ENCODE measurements at regions not wholly inside any gene's neighbourhood (a gene's known extent, or its start where the extent isn't known, plus 50 kb on each side); places are given as distances from the start of the nearest gene placed in this dataset.

- TF ChIP-seq CTCF (IDR thresholded peaks at IDR 0.05; ENCODE audit: low read depth, low read length) (no peak), POLR2A (IDR thresholded peaks at IDR 0.05; ENCODE audit: extremely low read depth, insufficient read length) (no peak), MYC (IDR thresholded peaks at IDR 0.05; ENCODE audit: low read depth, low read length) (no peak), MAX (IDR thresholded peaks at IDR 0.05; ENCODE audit: low read depth, low read length) (no peak)
Observed at GRCh38 chr2:6065703-6066102, 373.5 kb downstream of the SOX11 start.
